HFFc6 (cell line): ENCODE measurements at regions not wholly inside any gene's neighbourhood (a gene's known extent, or its start where the extent isn't known, plus 50 kb on each side); places are given as distances from the start of the nearest gene placed in this dataset.

Experiments
- DNase-seq: peaks from one replicate; pipeline ENCODE4 v3.0.0-alpha.2; 2018
- H3K27ac Mint-ChIP-seq: 2 replicates; pipeline ENCODE4 v1.8.0; 2020; ENCODE audit warnings: mild to moderate bottlenecking, mixed read lengths
- H3K27me3 Mint-ChIP-seq: 2 replicates; pipeline ENCODE4 v1.8.0; 2021; ENCODE audit warnings: mild to moderate bottlenecking, moderate library complexity, mixed read lengths; ENCODE audit not compliant: insufficient read depth
- H3K36me3 Mint-ChIP-seq: 2 replicates; pipeline ENCODE4 v1.8.0; 2021; ENCODE audit warnings: low read depth, mixed read lengths
- H3K4me1 Mint-ChIP-seq: 2 replicates; pipeline ENCODE4 v1.8.0; 2020; ENCODE audit warnings: low read depth, mixed read lengths
- H3K4me3 Mint-ChIP-seq: 2 replicates; pipeline ENCODE4 v1.8.0; 2020; ENCODE audit warnings: mild to moderate bottlenecking, moderate library complexity, mixed read lengths
- H3K9me3 Mint-ChIP-seq: 2 replicates; pipeline ENCODE4 v1.8.0; 2020; ENCODE audit warnings: mild to moderate bottlenecking, mixed read lengths
- CTCF ChIP-seq: fragments of 200-600 bp; sonication (generic); IDR thresholded peaks from 2 replicates; pipeline ENCODE4 v1.5.0; 2021; ENCODE audit warnings: antibody characterized with exemption, mild to moderate bottlenecking

- peaks cover 7% of the 10 kb centered on the region; the same call in 1 of the 2 replicates for H3K9me3 Mint-ChIP-seq
- no peak for DNase-seq
- H3K27me3 Mint-ChIP-seq, result peaks cover 25% of the 10 kb centered on the region
Observed at GRCh38 chr16:86846136-86846535, 267.8 kb downstream of the FOXL1 start.

GRCh38 chr16:86848821-86849220 lies 270.5 kb downstream of the FOXL1 start:
- Mint-ChIP-seq H3K4me3 (no peak overlapping the region), H3K36me3 (peaks cover 7% of the 10 kb centered on the region; the same call in 1 of the 2 replicates), H3K9me3 (peaks cover 7% of the 10 kb centered on the region; the same call in 1 of the 2 replicates), H3K4me1 (peaks cover 11% of the 10 kb centered on the region), H3K27me3 (peaks cover 16% of the 10 kb centered on the region), H3K27ac (no peak overlapping the region)
- no peak for DNase-seq
- TF ChIP-seq CTCF, result no peak

More at GRCh38 chr16:86846136-86846535, 267.8 kb downstream of the FOXL1 start:
- H3K27ac Mint-ChIP-seq, result no peak overlapping the region
- peaks cover 8% of the 10 kb centered on the region; the same call in 1 of the 2 replicates for H3K36me3 Mint-ChIP-seq
- H3K4me1 Mint-ChIP-seq, result peaks cover 7% of the 10 kb centered on the region; the same call in 1 of the 2 replicates
- TF ChIP-seq CTCF, result no peak
- no peak overlapping the region for H3K4me3 Mint-ChIP-seq

GRCh38 chr16:86850670-86851069 lies 272.3 kb downstream of the FOXL1 start:
- peaks cover 7% of the 10 kb centered on the region; the same call in 1 of the 2 replicates for H3K9me3 Mint-ChIP-seq
- no peak for DNase-seq
- no peak for TF ChIP-seq CTCF
- H3K4me1 Mint-ChIP-seq, result peaks cover 26% of the 10 kb centered on the region
- H3K4me3 Mint-ChIP-seq, result no peak overlapping the region
- H3K36me3 Mint-ChIP-seq, result peaks cover 5% of the 10 kb centered on the region; the same call in 1 of the 2 replicates
- peaks cover 16% of the 10 kb centered on the region for H3K27me3 Mint-ChIP-seq
- no peak overlapping the region for H3K27ac Mint-ChIP-seq

- no peaks in the 10 kb centered on the region for H3K36me3 Mint-ChIP-seq
- H3K4me1 Mint-ChIP-seq, result peaks cover 26% of the 10 kb centered on the region
- DNase-seq, result no peak
- TF ChIP-seq CTCF, result no peak
- H3K27ac Mint-ChIP-seq, result no peak overlapping the region
- no peaks in the 10 kb centered on the region for H3K9me3 Mint-ChIP-seq
- H3K4me3 Mint-ChIP-seq, result no peak overlapping the region
- H3K27me3 Mint-ChIP-seq, result peaks cover 13% of the 10 kb centered on the region
Observed at GRCh38 chr16:86852135-86852534, 273.8 kb downstream of the FOXL1 start.

GRCh38 chr16:86854058-86854621 lies 275.8 kb downstream of the FOXL1 start:
- peak; percentile 85 for DNase-seq
- H3K27me3 Mint-ChIP-seq, result peaks cover 6% of the 10 kb centered on the region; the same call in 1 of the 2 replicates
- H3K27ac Mint-ChIP-seq, result peak overlapping the region; percentile 50
- H3K4me3 Mint-ChIP-seq, result peak overlapping the region; percentile 41
- no peaks in the 10 kb centered on the region for H3K36me3 Mint-ChIP-seq
- TF ChIP-seq CTCF, result no peak
- no peaks in the 10 kb centered on the region for H3K9me3 Mint-ChIP-seq
- peaks cover 20% of the 10 kb centered on the region for H3K4me1 Mint-ChIP-seq
